Colonic mucosa (tissue), 4 donors: ENCODE measurements at regions not wholly inside any gene's neighbourhood (a gene's known extent, or its start where the extent isn't known, plus 50 kb on each side); places are given as distances from the start of the nearest gene placed in this dataset.

Source experiments
- DNase-seq: peaks from one replicate; pipeline ENCODE4 v3.0.0-alpha.2; 2020
- H3K27ac ChIP-seq: fragments of 200-600 bp; one replicate; pipeline ENCODE4 v1.8.0; 2021
- H3K27me3 ChIP-seq: fragments of 200-600 bp; one replicate; pipeline ENCODE4 v1.8.0; 2021
- H3K36me3 ChIP-seq: fragments of 200-600 bp; one replicate; pipeline ENCODE4 v1.8.0; 2021
- H3K4me1 ChIP-seq: fragments of 200-600 bp; one replicate; pipeline ENCODE4 v1.8.0; 2021; ENCODE audit warnings: mild to moderate bottlenecking
- H3K4me3 ChIP-seq: fragments of 200-600 bp; one replicate; pipeline ENCODE4 v1.8.0; 2021
- H3K9ac ChIP-seq, 2 donors: one replicate each; pipeline ENCODE4 v1.7.0; 2013; ENCODE audit warnings: control low read depth in 2 of 2, low read depth in 2 of 2, low read length in 2 of 2
- H3K9me3 ChIP-seq: fragments of 200-600 bp; one replicate; pipeline ENCODE4 v1.8.0; 2021
- CTCF ChIP-seq: fragments of 200-600 bp; IDR thresholded peaks from one replicate; pipeline ENCODE4 v1.8.0; 2022; ENCODE audit warnings: antibody characterized with exemption, mild to moderate bottlenecking
- intact Hi-C: fragments of 100-400 bp; cut with DNase I; formaldehyde crosslinking; loops from one replicate; pipeline ENCODE4 v1.14.1; 2022
- donor health status: healthy.
- donor health status: DM: no; HTN: no; CAD: no.
- donor health status: DM: no; HTN: no; CAD: no.

DNA sequence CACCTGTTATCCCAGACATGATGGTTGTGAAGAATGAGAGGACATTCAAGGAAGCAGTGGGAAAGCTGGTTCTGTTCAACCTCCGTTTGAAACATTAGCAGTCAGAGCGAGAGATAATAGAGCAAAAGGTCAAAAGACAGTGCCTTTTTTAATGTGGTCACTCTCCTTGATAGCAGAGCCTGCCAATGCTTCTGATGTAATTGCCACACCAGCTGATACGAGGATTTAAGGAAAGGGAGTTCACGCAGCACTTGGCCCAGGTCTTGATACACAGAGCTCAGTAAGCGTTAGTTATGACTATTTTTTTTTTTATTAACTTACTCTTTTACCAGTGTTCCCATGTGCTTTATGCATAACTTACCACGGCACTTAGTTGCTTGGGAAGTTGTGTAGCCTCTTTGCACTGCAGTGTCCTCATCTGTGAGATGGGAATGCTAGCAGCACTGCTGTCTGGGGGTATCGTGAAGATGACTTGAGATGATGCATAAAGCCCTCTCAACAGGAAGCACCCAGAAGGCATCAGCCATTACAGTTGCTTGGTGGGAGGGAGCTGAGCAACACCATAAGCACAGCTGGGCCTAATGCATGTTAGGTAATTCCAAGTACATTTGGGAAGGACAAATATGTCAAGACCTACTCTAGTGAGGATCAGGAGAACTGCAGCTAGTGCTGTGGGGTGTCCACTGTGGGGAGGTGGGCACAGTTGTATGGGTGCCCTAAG lies 123.3 kb upstream of the RASGRP1 start:
- no peak for DNase-seq
- no peaks in the 10 kb centered on the region for H3K9me3 ChIP-seq
- no peaks in the 10 kb centered on the region for H3K4me1 ChIP-seq
- H3K36me3 ChIP-seq, result no peaks in the 10 kb centered on the region
- H3K4me3 ChIP-seq, result no peak overlapping the region
- H3K27me3 ChIP-seq, result no peaks in the 10 kb centered on the region
- no peak for TF ChIP-seq CTCF
- H3K27ac ChIP-seq, result no peak overlapping the region
- H3K9ac ChIP-seq, result no peak overlapping the region
- intact Hi-C loops, result loop anchor here (5.0 to 10.0 kb wide), 2 partner anchors 213 to 246 kb away; no protein-coding TSS in a partner anchor

DNA sequence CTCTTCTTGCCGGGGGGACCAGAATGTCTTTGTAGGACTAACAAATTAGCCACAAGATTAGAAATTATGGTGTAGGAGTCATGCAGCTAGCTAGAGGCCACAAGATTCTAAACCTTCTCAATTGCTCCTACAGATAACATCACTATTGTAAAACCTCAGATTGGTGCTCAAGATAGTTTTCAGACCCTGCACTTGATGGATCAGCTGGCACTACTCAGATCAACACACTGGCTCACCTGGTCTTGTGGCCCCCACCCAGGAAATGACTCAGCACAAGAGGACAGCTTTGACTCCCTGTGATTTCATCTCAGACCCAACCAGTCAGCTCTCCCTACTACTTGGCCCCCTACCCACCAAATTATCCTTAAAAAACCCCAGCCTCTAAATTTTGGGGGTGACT lies 124.1 kb upstream of the RASGRP1 start:
- H3K27ac ChIP-seq, result no peak overlapping the region
- no peak overlapping the region for H3K9ac ChIP-seq
- no peaks in the 10 kb centered on the region for H3K36me3 ChIP-seq
- intact Hi-C loops, result loop anchor here (5.0 to 10.0 kb wide), 2 partner anchors 214 to 246 kb away; no protein-coding TSS in a partner anchor
- no peak for TF ChIP-seq CTCF
- H3K9me3 ChIP-seq, result no peaks in the 10 kb centered on the region
- H3K4me3 ChIP-seq, result no peak overlapping the region
- no peaks in the 10 kb centered on the region for H3K27me3 ChIP-seq
- no peaks in the 10 kb centered on the region for H3K4me1 ChIP-seq
- DNase-seq, result no peak

DNA sequence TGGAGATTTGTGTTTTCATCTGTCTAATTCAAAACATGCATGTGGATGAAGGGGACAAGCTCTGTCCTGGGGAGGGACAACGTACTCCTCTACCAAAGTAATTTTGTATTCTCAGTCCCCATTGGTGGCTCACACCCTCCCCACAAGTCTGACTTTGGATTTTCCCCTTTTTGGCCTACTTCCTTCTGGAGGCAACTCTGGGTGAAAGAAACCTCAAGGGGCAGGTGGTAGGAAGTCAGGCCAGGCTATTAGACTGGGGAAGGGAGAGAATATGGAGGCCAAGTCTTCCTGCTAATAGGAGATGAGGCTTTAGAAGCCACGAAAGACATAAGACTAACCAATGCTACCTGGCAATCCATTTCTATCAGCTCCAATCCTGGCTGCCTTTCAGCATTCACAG lies 124.9 kb upstream of the RASGRP1 start:
- no peak overlapping the region for H3K4me3 ChIP-seq
- H3K9ac ChIP-seq, result no peak overlapping the region
- intact Hi-C loops, result loop anchor here (5.0 to 10.0 kb wide), 2 partner anchors 215 to 247 kb away; no protein-coding TSS in a partner anchor
- no peaks in the 10 kb centered on the region for H3K36me3 ChIP-seq
- no peaks in the 10 kb centered on the region for H3K27me3 ChIP-seq
- no peaks in the 10 kb centered on the region for H3K4me1 ChIP-seq
- H3K9me3 ChIP-seq, result no peaks in the 10 kb centered on the region
- TF ChIP-seq CTCF, result no peak
- H3K27ac ChIP-seq, result no peak overlapping the region
- no peak for DNase-seq

GRCh38 chr15:38690216-38690615 lies 125.6 kb upstream of the RASGRP1 start:
- H3K4me1 ChIP-seq, result no peaks in the 10 kb centered on the region
- no peak for DNase-seq
- no peaks in the 10 kb centered on the region for H3K27me3 ChIP-seq
- TF ChIP-seq CTCF, result no peak
- no peak overlapping the region for H3K9ac ChIP-seq
- H3K36me3 ChIP-seq, result no peaks in the 10 kb centered on the region
- no peak overlapping the region for H3K4me3 ChIP-seq
- intact Hi-C loops, result no loop called here
- H3K27ac ChIP-seq, result no peak overlapping the region
- H3K9me3 ChIP-seq, result no peaks in the 10 kb centered on the region

DNA sequence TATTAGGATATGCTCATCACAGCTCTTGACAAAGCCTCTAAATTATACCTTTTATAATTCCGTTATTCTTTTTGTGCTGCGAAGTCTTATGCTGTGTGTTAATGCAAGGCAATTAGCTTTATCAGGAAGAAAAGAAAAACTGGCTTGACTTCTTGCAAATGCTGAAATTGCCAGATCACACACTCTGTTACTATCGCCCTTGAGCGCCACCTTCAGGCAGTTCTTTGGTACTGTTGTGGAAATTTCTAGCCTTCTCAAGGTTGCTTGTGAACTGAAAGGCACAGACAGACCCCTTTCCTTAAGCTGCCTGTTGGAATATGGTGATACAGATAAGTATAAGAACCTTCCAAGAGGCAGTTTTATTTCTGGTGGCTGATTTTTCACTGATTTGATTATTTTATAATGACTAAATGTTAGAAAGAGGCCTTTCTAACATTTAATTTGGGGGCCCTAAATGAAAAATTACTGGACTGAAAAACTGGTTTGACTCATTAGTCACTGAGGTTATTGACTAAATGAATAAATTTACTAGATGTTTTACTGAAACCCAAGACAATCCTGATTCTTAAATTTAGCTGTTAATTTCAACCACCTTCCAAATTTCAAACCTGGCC lies 126.2 kb upstream of the RASGRP1 start:
- Histone ChIP-seq H3K27me3 (no peaks in the 10 kb centered on the region), H3K27ac (no peak overlapping the region), H3K9me3 (no peaks in the 10 kb centered on the region), H3K36me3 (no peaks in the 10 kb centered on the region), H3K9ac (no peak overlapping the region), H3K4me3 (no peak overlapping the region), H3K4me1 (no peaks in the 10 kb centered on the region)
- peak; percentile 83 for TF ChIP-seq CTCF
- peak; percentile 76 for DNase-seq
- intact Hi-C loops, result no loop called here
